ENCODE measurements at regions not wholly inside any gene's neighbourhood (a gene's known extent, or its start where the extent isn't known, plus 50 kb on each side); places are given as distances from the start of the nearest gene placed in this dataset.
A peak's percentile ranks its signal among the peaks of the same experiment; 100 is the strongest.

- DNase-seq (ENCODE audit: low read depth in 3 of 3) = no peak
These were observed 128.8 kb upstream of the TRIB2 start for GRCh38 chr2:12587729-12588522.

- DNase-seq (ENCODE audit: low read depth in 3 of 3) = no peak
These were observed 127.8 kb upstream of the TRIB2 start for GRCh38 chr2:12588986-12589385.

DNA sequence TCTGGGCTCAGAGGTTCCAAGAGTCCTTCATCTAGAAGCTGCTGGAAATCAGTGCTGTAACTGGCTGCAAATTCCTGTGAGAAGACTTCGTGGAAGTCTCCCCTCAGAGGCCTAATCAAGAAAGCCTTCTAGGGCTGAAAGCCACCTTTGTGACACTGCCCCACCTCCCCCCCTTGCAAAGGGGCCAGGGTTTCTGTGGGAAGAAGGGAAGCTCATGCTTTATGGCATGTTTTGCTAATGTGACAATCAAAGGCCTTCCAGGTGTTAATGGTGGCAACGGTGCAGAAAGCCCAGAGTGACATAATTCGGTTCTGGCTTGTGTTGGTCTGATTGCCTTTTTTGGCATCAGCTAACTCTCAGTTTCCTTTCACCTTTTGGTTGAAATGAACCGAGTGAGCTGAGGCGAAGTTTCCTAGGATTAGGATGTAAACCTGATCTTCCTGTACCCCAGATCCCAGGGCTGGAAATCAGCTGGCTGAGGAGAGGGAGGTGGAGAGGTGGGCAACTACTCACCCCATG, 126.9 kb upstream of the TRIB2 start:
- no peak for DNase-seq (ENCODE audit: low read depth in 3 of 3)

DNA sequence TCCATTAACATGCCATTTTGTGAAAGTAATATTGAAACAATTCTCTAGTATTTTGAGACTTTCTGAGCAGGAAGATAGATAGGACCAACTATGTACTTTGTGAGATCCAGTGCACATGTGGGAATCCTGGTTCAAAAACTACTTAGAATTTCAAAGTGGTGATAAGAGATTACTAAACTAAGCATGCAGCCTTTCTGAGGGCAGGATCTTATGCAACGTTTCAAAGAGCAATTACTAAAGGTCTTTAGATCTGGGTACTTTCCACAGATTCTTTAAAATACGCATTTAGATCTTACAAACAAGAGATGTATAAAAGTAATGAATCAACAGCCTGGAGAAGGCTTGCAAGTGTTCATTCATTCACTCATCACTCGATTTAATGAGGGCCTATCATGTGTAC, 124.4 kb upstream of the TRIB2 start:
- no peak for DNase-seq (ENCODE audit: low read depth in 3 of 3)

- DNase-seq (ENCODE audit: low read depth in 3 of 3) = no peak
These were observed 122.1 kb upstream of the TRIB2 start for GRCh38 chr2:12594590-12594989.

DNA sequence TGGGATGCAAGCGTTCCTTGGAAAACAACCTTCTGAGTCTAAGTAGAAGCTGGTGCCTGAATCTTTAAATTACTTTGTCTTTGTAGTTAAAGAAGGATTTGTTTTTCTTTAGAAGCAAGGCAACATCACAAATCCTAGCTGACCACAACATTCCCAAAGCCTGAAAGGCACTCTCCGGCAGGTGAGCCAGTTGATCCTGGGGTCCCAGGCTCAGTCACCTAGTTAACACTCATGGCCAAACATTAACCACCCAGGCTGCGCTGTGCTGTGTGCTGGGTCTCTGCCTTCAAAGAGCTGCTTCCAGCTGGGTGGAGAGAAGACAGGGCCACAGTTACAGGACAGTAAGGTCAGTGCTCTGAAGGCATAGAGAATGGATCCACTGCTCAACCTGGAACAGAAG, 120.0 kb upstream of the TRIB2 start:
- DNase-seq (ENCODE audit: low read depth in 3 of 3) = no peak

- DNase-seq (ENCODE audit: low read depth in 3 of 3) = no peak
These were observed 119.1 kb upstream of the TRIB2 start for GRCh38 chr2:12597610-12598009.

DNA sequence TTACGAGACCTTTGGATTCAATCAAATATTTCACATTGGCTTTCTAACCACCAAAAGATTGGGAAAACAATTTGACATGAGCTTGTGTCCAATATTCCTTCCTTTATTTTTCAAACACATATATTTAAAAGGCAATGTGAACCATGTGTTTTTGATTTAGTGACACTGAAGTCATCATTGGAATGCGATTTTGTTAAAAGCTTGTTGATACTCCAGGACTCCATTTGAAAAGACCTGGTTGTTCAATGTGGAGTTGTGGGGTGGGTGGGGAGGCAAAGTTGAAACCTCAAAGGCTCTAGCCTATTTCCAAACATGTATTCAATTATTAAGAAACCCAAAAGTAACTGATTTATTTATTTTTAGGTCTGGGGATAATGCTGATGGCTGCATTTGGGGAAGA, 114.1 kb upstream of the TRIB2 start:
- no peak for DNase-seq (ENCODE audit: low read depth in 3 of 3)

GRCh38 chr2:12603781-12604295, 112.9 kb upstream of the TRIB2 start:
- DNase-seq (ENCODE audit: low read depth in 3 of 3) = no peak

GRCh38 chr2:12604341-12604740, 112.4 kb upstream of the TRIB2 start:
- no peak for DNase-seq (ENCODE audit: low read depth in 3 of 3)

DNA sequence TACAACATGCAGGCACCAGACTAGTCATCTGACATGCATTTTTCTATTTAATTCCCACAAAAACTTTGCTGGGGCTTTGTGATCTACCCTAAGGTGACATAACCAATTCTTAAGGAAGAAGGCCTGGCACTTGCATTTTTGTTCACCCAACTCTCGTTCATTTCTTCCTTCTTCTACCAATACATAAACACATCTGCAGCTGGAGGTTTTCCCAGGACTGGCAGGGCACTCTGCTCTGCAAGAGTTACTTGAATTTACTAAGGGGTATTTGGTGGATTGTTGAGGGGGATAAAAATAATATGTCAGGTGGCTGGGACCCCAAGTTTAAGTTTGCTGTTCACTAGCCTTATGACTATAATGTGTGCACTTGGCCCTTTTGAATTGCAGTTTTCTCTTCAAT, 111.4 kb upstream of the TRIB2 start:
- no peak for DNase-seq (ENCODE audit: low read depth in 3 of 3)

- DNase-seq (ENCODE audit: low read depth in 3 of 3) = no peak
These were observed 110.8 kb upstream of the TRIB2 start for GRCh38 chr2:12605936-12606335.

DNA sequence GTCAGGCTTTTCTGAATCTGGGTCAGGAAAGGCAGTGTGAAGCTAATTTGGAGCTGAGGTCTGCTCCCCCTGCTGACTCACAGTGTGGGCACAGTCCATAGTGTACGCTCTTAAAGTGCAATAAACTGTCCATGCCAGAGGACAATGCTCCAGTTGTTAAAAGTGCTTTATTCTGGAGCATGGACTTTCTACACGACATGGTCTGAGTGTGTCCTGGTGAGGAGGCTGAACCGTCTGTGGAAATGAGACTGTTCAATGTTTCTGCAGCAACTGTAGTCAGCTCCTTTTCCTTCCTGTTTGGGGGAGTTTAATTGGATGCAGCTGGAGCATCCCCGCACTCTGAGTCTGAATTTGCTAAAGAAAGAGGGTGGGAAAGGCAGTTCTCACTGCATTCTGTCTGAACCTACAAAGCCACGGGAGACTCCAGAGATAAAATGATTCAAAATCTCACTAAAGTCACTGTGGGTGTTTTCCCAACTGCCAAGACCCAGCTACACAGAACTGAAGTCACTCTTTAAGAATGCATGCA, 110.2 kb upstream of the TRIB2 start:
- no peak for DNase-seq (ENCODE audit: low read depth in 3 of 3)

DNA sequence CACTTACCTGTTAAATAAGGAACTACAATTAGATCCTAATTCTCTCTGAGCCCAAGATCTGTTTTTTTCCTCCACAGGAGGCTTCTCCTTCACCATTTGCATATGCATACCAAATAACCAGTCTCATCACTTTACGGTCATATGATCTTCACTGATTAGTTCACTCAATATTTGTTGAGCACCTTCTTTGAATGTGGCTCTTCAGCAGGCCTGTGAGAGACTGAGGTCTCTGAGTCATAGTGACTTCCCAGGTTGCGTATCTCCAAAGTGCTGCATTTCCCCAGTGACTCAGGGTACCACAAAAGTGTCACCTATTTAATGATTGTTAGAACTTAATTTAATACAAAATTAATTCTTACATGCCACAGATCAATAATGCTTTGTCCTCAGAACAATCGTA, 108.8 kb upstream of the TRIB2 start:
- DNase-seq (ENCODE audit: low read depth in 3 of 3) = peak in 1 of 3 donors; percentile 7

DNA sequence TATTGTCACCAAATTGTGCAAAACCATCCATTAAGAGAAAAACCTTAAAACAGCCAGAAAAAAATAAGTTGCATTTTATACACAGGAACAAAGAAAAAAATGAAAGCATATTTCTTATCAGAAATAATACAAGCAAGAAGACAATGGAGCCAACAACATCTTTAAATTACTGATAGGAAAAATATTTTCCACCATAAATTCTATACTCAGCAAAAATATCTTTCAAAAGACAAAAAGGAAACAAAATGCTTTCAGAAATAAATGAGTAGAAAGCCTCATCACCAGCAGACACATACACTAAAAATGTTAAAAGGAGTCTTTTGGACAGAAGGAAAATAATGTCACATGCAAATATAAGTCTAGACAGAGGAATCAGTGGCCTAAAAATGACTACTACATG, 106.4 kb upstream of the TRIB2 start:
- no peak for DNase-seq (ENCODE audit: low read depth in 3 of 3)

DNA sequence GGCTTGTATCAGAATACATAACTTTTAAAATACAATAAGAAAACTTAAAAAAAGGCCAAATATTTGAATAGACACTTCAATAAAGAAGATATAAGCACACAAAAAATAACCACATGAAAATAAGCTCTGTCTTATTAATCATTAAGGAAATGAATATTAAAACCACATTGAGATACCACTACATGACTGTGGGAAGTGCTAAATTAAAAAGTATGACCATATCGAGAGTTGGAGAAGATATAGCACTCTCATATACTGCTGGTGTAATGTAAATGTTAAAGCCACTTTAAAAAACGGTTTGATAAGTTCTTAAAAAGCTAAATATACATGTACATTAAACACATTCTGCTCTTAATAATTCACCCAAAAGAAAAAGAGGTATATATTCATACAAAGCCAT, 104.6 kb upstream of the TRIB2 start:
- no peak for DNase-seq (ENCODE audit: low read depth in 3 of 3)

GRCh38 chr2:12612671-12613070, 104.1 kb upstream of the TRIB2 start:
- DNase-seq (ENCODE audit: low read depth in 3 of 3) = no peak

DNA sequence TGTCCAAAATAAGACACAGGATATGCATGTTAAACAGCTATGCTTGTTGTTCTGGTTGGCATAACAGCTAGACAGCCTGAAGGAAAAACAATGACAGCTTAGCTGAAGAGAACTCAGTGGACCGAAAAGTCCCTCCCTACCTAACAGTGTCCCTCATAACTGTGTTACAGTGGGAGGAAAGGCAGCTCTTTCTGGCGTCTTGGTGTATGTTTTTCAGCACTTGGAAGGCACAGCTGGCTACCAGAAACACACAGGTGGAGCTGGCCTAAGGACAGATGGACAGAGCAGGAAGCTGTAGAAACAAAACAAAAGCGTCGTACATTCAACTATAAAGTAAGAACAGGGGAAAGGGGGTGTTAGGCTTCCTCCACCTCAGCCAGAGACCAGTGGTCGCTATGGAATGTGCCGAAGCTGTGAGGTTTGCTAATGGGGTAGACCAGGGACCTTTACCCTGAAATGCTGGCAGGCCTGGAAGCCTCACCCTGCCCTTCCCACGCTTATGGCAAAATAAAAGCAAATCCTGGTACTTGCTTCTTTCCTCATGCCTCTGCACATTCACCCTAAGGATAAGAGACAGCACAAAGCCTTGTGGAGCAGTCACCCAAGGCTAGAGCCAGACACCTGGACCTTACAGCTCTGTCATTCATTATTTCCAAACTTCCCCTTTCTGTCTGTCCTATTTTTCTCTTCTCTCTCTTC, 103.5 kb upstream of the TRIB2 start:
- DNase-seq (ENCODE audit: low read depth in 3 of 3) = no peak

- DNase-seq (ENCODE audit: low read depth in 3 of 3) = no peak
These were observed 101.2 kb upstream of the TRIB2 start for GRCh38 chr2:12615509-12615908.

- DNase-seq (ENCODE audit: low read depth in 3 of 3) = no peak
These were observed 100.1 kb upstream of the TRIB2 start for GRCh38 chr2:12616456-12617156.

GRCh38 chr2:12617366-12617765, 99.4 kb upstream of the TRIB2 start:
- no peak for DNase-seq (ENCODE audit: low read depth in 3 of 3)

GRCh38 chr2:12617853-12618252, 98.9 kb upstream of the TRIB2 start:
- DNase-seq (ENCODE audit: low read depth in 3 of 3) = no peak
